Common myeloid progenitor, CD34-positive (primary cell): ENCODE measurements at regions not wholly inside any gene's neighbourhood (a gene's known extent, or its start where the extent isn't known, plus 50 kb on each side); places are given as distances from the start of the nearest gene placed in this dataset.

Source experiments
- CTCF ChIA-PET: fragments of 350-600 bp; sonication (Branson Sonifier 250); formaldehyde crosslinking; loops from one replicate; lab custom pipeline; 2021; ENCODE audit warnings: antibody characterized with exemption; lab: Charles Lee
- POLR2A ChIA-PET: fragments of 350-600 bp; sonication (Branson Sonifier 250); formaldehyde crosslinking; loops from one replicate; lab custom pipeline; 2021; ENCODE audit warnings: antibody characterized with exemption; lab: Charles Lee
- DNase-seq, 3 donors: peaks; one replicate each; pipeline versions ENCODE4 v3.0.0 to v3.0.0-alpha.2; 2013
- H3K27ac ChIP-seq, 2 experiments: 1 replicate in 1 of 2; 2 replicates in 1 of 2; pipeline ENCODE4 v1.7.0; 2013; ENCODE audit warnings: inconsistent platforms in 2 of 2, low read length in 2 of 2, mild to moderate bottlenecking in 2 of 2, low read depth in 1 of 2, moderate library complexity in 1 of 2; ENCODE audit not compliant: severe bottlenecking in 2 of 2, insufficient read depth in 1 of 2, poor library complexity in 1 of 2
- H3K27me3 ChIP-seq, 5 experiments: replicated peaks in 2 of 5; 1 replicate in 3 of 5; 2 replicates in 2 of 5; pipeline versions ENCODE4 v1.6.1 to v1.7.0; 2013; ENCODE audit warnings: low read length in 4 of 5, mild to moderate bottlenecking in 2 of 5, moderate library complexity in 2 of 5, inconsistent platforms in 1 of 5; ENCODE audit not compliant: insufficient read depth in 5 of 5, control insufficient read depth in 4 of 5
- H3K36me3 ChIP-seq, 4 experiments: 1 replicate in 2 of 4; 2 replicates in 2 of 4; pipeline versions ENCODE4 v1.6.1 to v1.7.0; 2013; ENCODE audit warnings: low read length in 3 of 4, control low read depth in 1 of 4, mild to moderate bottlenecking in 1 of 4; ENCODE audit not compliant: control insufficient read depth in 4 of 4, insufficient read depth in 4 of 4
- H3K4me1 ChIP-seq, 4 experiments: 1 replicate in 3 of 4; 2 replicates in 1 of 4; pipeline versions ENCODE4 v1.6.1 to v1.7.1; 2013; ENCODE audit warnings: low read length in 3 of 4, mild to moderate bottlenecking in 3 of 4, control low read depth in 1 of 4, inconsistent platforms in 1 of 4, moderate library complexity in 1 of 4; ENCODE audit not compliant: control insufficient read depth in 4 of 4, insufficient read depth in 4 of 4; ENCODE audit errors: control extremely low read depth in 1 of 4
- H3K4me3 ChIP-seq, 7 experiments: 1 replicate in 4 of 7; 2 replicates in 3 of 7; pipeline versions ENCODE4 v1.5.1 to v1.7.0; 2013; ENCODE audit warnings: mild to moderate bottlenecking in 7 of 7, low read length in 6 of 7, moderate library complexity in 6 of 7, inconsistent platforms in 2 of 7, low read depth in 2 of 7, control low read depth in 1 of 7; ENCODE audit not compliant: insufficient read depth in 4 of 7, control insufficient read depth in 1 of 7; ENCODE audit errors: extremely low read depth in 1 of 7
- H3K9me3 ChIP-seq, 5 experiments: 1 replicate in 4 of 5; 2 replicates in 1 of 5; pipeline versions ENCODE4 v1.6.1 to v1.7.1; 2013; ENCODE audit warnings: low read length in 4 of 5, mild to moderate bottlenecking in 2 of 5, inconsistent platforms in 1 of 5, low read depth in 1 of 5, moderate library complexity in 1 of 5; ENCODE audit not compliant: control insufficient read depth in 4 of 5, insufficient read depth in 2 of 5; ENCODE audit errors: control extremely low read depth in 1 of 5
- WGBS: methylation state at CpG from one replicate; pipeline ENCODE4 v1.1.5; 2013; ENCODE audit not compliant: insufficient coverage; 5-methylcytosine and 5-hydroxymethylcytosine counted together

DNA sequence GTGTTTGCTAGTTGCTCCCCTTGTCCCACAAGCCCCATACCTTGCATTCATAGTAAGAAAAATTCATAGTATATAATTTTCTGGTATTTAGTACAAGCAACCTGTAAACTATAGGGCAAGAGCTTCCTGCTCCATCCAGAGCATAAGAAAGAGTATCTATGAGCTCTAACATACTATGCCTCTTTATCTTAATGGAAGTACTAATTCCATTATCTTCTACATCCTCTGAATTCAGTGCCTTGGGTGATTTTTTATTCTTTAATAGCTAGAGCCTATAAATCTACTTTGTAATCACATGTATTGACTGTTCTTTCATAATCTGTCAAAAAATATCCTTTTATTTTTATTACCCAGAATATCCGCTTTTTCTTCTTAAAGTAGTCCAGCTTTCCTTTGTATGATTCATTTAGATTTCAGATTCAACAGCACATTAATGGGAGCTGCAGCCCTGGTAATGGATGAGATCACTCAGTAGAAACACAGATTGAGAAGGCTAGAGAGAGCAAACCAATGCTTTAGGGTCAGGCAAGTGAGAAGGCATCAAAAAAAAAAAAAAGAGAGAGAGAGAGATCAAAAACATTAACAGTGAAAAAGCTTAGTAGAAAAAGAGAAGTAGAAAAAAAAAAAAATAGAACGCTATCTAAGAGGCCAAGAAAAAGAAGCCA, 511.5 kb upstream of the NAALADL2 start:
- ChIA-PET POLR2A (no interaction called here), CTCF (interaction anchor here (1.8 kb wide), 1 partner anchor 8 kb away, joined by 4 read pairs; no protein-coding TSS in a partner anchor)
- no peak for DNase-seq
- Histone ChIP-seq H3K27ac (no peak overlapping the region), H3K4me1 (no peaks in the 10 kb centered on the region), H3K27me3 (no peaks in the 10 kb centered on the region), H3K4me3 (no peak overlapping the region), H3K36me3 (no peaks in the 10 kb centered on the region), H3K9me3 (no peaks in the 10 kb centered on the region)
- 100% methylated on average over 1 of the region's 2 CpGs for WGBS

GRCh38 chr3:174352227-174352626, 506.9 kb upstream of the NAALADL2 start:
- no peak for DNase-seq
- POLR2A ChIA-PET: no interaction called here
- no peak overlapping the region for H3K27ac ChIP-seq

DNA sequence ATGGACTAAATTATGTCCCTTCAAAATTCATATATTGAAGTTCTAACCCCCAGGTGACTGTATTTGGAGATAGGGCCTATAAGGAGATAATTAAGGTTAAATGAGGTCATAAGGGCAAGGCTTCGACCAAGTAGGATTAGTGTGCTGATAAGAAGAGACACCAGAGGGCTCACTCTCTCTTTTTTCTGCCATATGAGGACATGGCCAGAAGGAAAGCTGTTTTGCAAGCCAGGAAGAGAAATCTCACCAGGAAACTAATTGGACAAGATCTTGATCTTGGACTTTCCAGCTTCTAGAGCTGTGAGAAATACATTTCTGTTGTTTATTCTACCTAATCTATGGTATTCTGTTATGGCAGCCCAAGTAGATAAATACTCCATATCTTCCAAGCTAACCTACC, 503.6 kb upstream of the NAALADL2 start:
- H3K36me3 ChIP-seq: no peaks in the 10 kb centered on the region
- CTCF ChIA-PET: interaction anchor here (1.0 kb wide), 1 partner anchor 9 kb away, joined by 4 read pairs; no protein-coding TSS in a partner anchor
- H3K27me3 ChIP-seq: no peaks in the 10 kb centered on the region
- no peaks in the 10 kb centered on the region for H3K9me3 ChIP-seq
- no CpG with 5 or more reads among the region's 1 CpG for whole genome bisulfite sequencing
- no peak overlapping the region for H3K27ac ChIP-seq
- DNase-seq: peak in 1 of 3 donors; percentile 7
- POLR2A ChIA-PET: no interaction called here
- no peak overlapping the region for H3K4me3 ChIP-seq
- no peaks in the 10 kb centered on the region for H3K4me1 ChIP-seq

More at GRCh38 chr3:174352227-174352626, 506.9 kb upstream of the NAALADL2 start:
- Histone ChIP-seq H3K36me3 (no peaks in the 10 kb centered on the region), H3K4me3 (no peak overlapping the region), H3K27me3 (no peaks in the 10 kb centered on the region), H3K9me3 (no peaks in the 10 kb centered on the region), H3K4me1 (no peaks in the 10 kb centered on the region)
- CTCF ChIA-PET: no interaction called here

DNA sequence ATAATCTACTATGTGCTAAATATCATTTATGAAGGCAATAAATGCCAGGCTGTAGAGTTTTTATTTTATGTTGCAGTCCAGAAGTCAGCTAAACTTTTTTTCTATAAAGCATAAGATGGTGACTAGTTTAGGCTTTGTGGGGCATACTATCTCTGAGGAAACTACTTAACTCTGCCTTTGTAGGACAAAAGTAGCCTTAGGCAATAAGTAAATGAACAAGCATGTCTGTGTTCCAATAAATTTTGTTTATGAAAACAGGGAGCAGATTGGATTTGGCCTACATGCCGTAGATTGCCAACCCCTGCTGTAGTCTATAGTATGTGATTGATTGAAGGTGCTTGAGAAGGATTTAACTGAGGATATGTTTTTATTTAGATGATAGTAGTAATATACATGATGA, 502.5 kb upstream of the NAALADL2 start:
- no peaks in the 10 kb centered on the region for H3K36me3 ChIP-seq
- H3K27me3 ChIP-seq: no peaks in the 10 kb centered on the region
- DNase-seq: no peak
- ChIA-PET CTCF (no interaction called here), POLR2A (no interaction called here)
- H3K9me3 ChIP-seq: no peaks in the 10 kb centered on the region
- no peak overlapping the region for H3K4me3 ChIP-seq
- H3K27ac ChIP-seq: no peak overlapping the region
- H3K4me1 ChIP-seq: no peaks in the 10 kb centered on the region
- 100% methylated on average over 1 of the region's 1 CpG for WGBS

DNA sequence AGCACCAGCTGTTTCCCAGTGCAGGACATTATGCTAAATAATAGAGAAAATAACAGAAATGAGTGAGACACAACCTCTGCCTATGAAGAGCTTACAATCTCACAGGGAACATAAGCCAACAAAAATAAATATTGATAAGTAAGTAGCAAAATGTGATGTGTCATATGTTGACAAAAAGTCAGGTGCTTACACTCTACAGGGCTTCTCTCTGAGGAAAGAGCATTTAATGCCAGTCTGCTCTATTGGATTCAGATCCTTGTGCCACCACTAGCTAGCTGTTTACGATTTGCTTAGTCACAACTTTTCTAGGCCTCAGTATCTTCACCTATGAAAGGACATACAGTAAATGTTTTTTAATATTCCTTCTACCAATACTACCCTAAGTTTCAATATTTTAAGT, 500.9 kb upstream of the NAALADL2 start:
- no peak overlapping the region for H3K27ac ChIP-seq
- WGBS: 100% methylated on average over 1 of the region's 1 CpG
- ChIA-PET POLR2A (no interaction called here), CTCF (no interaction called here)
- H3K27me3 ChIP-seq: no peaks in the 10 kb centered on the region
- no peaks in the 10 kb centered on the region for H3K36me3 ChIP-seq
- no peaks in the 10 kb centered on the region for H3K9me3 ChIP-seq
- H3K4me1 ChIP-seq: no peaks in the 10 kb centered on the region
- no peak for DNase-seq
- H3K4me3 ChIP-seq: no peak overlapping the region

DNA sequence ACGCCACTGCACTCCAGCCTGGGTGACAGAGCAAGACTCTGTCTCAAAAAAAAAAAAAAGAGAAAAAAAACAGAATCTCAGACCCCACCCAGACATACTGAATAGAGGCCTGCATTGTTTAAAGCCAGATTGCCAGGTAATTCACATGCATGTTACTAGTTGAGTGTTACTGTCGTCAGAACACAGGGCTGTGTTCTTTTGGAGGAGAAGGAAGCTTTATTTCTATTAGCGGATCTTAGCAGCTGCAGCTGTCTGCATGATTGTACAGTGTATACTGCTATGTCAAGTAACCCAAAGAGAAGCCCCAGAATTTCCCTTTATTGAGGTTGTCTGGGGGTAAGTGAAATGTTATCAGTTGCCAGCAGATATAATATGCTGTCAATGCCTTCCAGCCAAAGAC, 496.6 kb upstream of the NAALADL2 start:
- H3K4me1 ChIP-seq: no peaks in the 10 kb centered on the region
- DNase-seq: peak in 2 of 3 donors; percentile 2 to 28
- H3K9me3 ChIP-seq: peaks cover 0 to 3% (median 0%) of the 10 kb centered on the region in 5 experiments
- CTCF ChIA-PET: no interaction called here
- WGBS: 100% methylated on average over 1 of the region's 3 CpGs
- no peaks in the 10 kb centered on the region for H3K36me3 ChIP-seq
- POLR2A ChIA-PET: no interaction called here
- H3K27ac ChIP-seq: no peak overlapping the region
- H3K4me3 ChIP-seq: no peak overlapping the region
- H3K27me3 ChIP-seq: no peaks in the 10 kb centered on the region

- no peak overlapping the region for H3K4me3 ChIP-seq
- DNase-seq: no peak
- no peaks in the 10 kb centered on the region for H3K27me3 ChIP-seq
- H3K27ac ChIP-seq: no peak overlapping the region
- ChIA-PET CTCF (no interaction called here), POLR2A (no interaction called here)
- WGBS: 50% methylated on average over 2 of the region's 3 CpGs
- no peaks in the 10 kb centered on the region for H3K4me1 ChIP-seq
- no peaks in the 10 kb centered on the region for H3K36me3 ChIP-seq
- peaks cover 0 to 3% (median 0%) of the 10 kb centered on the region in 5 experiments for H3K9me3 ChIP-seq
These were observed 495.9 kb upstream of the NAALADL2 start for GRCh38 chr3:174363256-174363655.
